Body of pancreas (tissue), 4 donors: ENCODE measurements at regions not wholly inside any gene's neighbourhood (a gene's known extent, or its start where the extent isn't known, plus 50 kb on each side); places are given as distances from the start of the nearest gene placed in this dataset.

Experiments used
- ATAC-seq: fragments of 150-250 bp; one replicate; pipeline ENCODE4 v1.9.1; 2016
- DNase-seq, 4 donors: peaks; one replicate each; pipeline ENCODE4 v3.0.0-alpha.2; 2019
- H3K27ac ChIP-seq, 4 donors: fragments of 200-600 bp; sonication (generic); 1 replicate in 3 of 4; 2 replicates in 1 of 4; pipeline versions ENCODE4 v1.5.1 to v1.6.1; 2016 to 2019; ENCODE audit warnings: mild to moderate bottlenecking in 1 of 4, mixed read lengths in 1 of 4, moderate library complexity in 1 of 4
- H3K27me3 ChIP-seq, 2 donors: fragments of 200-600 bp; sonication (generic); one replicate each; pipeline ENCODE4 v1.6.0; 2016; ENCODE audit warnings: mild to moderate bottlenecking in 1 of 2
- H3K36me3 ChIP-seq, 2 donors: fragments of 200-600 bp; sonication (generic); replicated peaks in 1 of 2; 2 replicates each; pipeline ENCODE4 v1.5.1; 2016; ENCODE audit warnings: low read depth in 2 of 2; ENCODE audit not compliant: insufficient read depth in 1 of 2
- H3K4me1 ChIP-seq: fragments of 200-600 bp; sonication (generic); one replicate; pipeline ENCODE4 v1.6.0; 2016
- H3K4me3 ChIP-seq, 2 donors: fragments of 200-600 bp; sonication (generic); 1 replicate in 1 of 2; 2 replicates in 1 of 2; pipeline ENCODE4 v1.5.1; 2016 to 2019
- H3K9me3 ChIP-seq, 3 donors: fragments of 200-600 bp; sonication (generic); 1 replicate in 2 of 3; 2 replicates in 1 of 3; pipeline ENCODE4 v1.5.1; 2016
- POLR2A ChIP-seq, 3 donors: fragments of 450-650 bp; IDR thresholded peaks; one replicate each; pipeline ENCODE4 v1.6.1; 2016; ENCODE audit warnings: antibody characterized with exemption in 3 of 3, mild to moderate bottlenecking in 2 of 3
- WGBS, 2 donors: methylation state at CpG; one replicate each; pipeline ENCODE4 v1.1.5; 2017; 5-methylcytosine and 5-hydroxymethylcytosine counted together
- intact Hi-C: fragments of 100-400 bp; cut with DNase I; formaldehyde crosslinking; loops from one replicate; pipeline ENCODE4 v1.15.1; 2023
- TF ChIP-seq, protein P1 (sequence below), 7 experiments: fragments of 450-650 bp in 4 of 7; fragments of 200-600 bp in 3 of 7; sonication (generic) in 3 of 7; IDR thresholded peaks; one replicate each; pipeline ENCODE4 v1.5.1; 2016 to 2019; ENCODE audit warnings: antibody characterized with exemption in 7 of 7

DNA sequence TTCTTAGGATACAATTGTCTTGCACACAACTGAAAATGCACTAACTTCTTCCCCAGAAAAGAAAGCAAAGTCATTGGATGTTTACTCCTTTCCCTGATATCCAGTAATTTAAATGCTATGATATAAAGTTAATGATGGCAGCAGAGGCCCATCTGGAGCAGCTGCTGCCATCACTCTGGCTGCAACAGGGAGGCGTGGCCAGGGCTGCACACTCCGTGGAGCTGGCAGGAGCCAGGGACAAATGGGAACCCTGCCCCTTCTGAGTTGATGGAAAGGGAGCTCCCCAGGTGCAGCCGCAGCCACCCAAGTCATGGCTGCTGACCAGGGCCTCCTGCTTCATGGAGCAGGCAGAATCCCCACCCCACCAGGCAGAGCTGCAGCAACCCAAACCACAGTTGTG is 72.6 kb upstream of the ALDH1A3 start:
- DNase-seq: no peak

DNA sequence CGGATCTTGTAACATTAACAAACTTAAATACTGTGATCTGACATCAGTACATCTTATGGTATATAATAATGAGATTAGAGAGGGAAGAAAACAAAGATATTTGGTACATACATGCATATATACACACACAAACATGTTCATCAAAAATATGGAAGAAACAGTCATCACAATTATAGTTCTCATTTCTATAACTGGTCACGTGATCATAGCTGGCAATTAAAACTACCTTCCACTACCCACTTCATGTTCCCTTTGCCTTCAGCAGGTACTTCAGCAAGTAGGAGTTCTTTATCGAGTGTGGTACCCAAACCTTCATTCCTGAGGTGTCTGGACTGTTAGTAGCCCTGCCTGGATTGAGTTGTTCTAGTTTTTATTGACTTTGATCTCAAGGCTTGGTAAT is 70.9 kb upstream of the ALDH1A3 start:
- intact Hi-C loops: no loop called here
- TF ChIP-seq, protein P1, sequence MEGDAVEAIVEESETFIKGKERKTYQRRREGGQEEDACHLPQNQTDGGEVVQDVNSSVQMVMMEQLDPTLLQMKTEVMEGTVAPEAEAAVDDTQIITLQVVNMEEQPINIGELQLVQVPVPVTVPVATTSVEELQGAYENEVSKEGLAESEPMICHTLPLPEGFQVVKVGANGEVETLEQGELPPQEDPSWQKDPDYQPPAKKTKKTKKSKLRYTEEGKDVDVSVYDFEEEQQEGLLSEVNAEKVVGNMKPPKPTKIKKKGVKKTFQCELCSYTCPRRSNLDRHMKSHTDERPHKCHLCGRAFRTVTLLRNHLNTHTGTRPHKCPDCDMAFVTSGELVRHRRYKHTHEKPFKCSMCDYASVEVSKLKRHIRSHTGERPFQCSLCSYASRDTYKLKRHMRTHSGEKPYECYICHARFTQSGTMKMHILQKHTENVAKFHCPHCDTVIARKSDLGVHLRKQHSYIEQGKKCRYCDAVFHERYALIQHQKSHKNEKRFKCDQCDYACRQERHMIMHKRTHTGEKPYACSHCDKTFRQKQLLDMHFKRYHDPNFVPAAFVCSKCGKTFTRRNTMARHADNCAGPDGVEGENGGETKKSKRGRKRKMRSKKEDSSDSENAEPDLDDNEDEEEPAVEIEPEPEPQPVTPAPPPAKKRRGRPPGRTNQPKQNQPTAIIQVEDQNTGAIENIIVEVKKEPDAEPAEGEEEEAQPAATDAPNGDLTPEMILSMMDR (IDR thresholded peaks at IDR 0.05): no peak
- TF ChIP-seq POLR2A (IDR thresholded peaks at IDR 0.05): no peak
- WGBS, 2 donors: 56 to 58% methylated on average over 3 of the region's 3 CpGs
- ATAC-seq (no peak), DNase-seq (no peak)
- Histone ChIP-seq H3K4me3 (no peak overlapping the region), H3K4me1 (no peaks in the 10 kb centered on the region), H3K9me3 (no peaks in the 10 kb centered on the region), H3K27me3 (no peaks in the 10 kb centered on the region), H3K36me3 (no peaks in the 10 kb centered on the region), H3K27ac (no peak overlapping the region)

More for the DNA sequence above, 72.6 kb upstream of the ALDH1A3 start:
- Histone ChIP-seq H3K36me3 (no peaks in the 10 kb centered on the region), H3K9me3 (no peaks in the 10 kb centered on the region), H3K4me1 (no peaks in the 10 kb centered on the region), H3K27me3 (no peaks in the 10 kb centered on the region), H3K4me3 (no peak overlapping the region), H3K27ac (no peak overlapping the region)
- WGBS, 2 donors: 72 to 88% methylated on average over 3 of the region's 3 CpGs
- intact Hi-C loops: no loop called here
- TF ChIP-seq, protein P1 (IDR thresholded peaks at IDR 0.05): no peak
- no peak for TF ChIP-seq POLR2A (IDR thresholded peaks at IDR 0.05)
- no peak for ATAC-seq

DNA sequence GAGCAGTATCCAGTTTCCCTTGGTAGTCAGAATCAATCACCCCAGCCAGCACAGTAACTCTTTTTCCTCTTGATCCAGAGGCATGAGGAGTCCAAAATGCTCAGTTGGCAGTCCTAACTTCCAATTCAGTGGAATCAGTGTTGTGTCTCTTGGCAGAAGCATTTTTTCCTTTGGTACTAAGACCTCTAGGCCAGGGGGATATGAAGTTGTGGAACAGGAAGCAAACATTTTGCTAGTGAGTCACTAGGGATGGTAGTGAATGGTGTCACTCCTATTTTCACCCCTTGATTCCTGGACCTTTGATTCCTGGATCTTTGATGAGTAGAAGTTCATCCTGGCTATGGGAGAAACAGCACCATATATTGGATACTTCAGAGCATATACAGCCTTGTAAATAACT is 70.5 kb upstream of the ALDH1A3 start:
- no peak for DNase-seq
- TF ChIP-seq POLR2A (IDR thresholded peaks at IDR 0.05): no peak
- TF ChIP-seq, protein P1 (IDR thresholded peaks at IDR 0.05): no peak
- no peaks in the 10 kb centered on the region for H3K36me3 ChIP-seq
- no peaks in the 10 kb centered on the region for H3K4me1 ChIP-seq
- H3K4me3 ChIP-seq: no peak overlapping the region
- no peak overlapping the region for H3K27ac ChIP-seq
- ATAC-seq: no peak
- no peaks in the 10 kb centered on the region for H3K27me3 ChIP-seq
- intact Hi-C loops: no loop called here
- no peaks in the 10 kb centered on the region for H3K9me3 ChIP-seq

DNA sequence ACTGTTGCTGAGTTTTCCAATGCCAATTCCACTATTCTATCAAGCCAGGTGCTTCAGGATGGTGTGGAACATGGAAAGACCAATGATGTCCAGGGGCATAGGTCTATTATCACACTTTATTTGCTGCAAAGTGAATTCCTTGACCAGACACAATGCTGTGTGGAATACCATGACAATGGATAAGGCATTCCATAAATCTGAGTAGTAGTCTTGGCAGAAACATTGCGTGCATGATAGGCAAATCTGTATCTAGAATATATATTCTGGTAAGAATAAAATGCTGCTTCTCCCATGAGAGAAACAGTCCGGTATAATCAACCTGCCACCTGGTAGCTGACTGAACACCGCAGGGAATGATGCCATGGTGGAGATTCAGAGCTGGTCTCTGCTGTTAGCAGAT is 70.0 kb upstream of the ALDH1A3 start:
- WGBS, 2 donors: 89 to 96% methylated on average over 3 of the region's 3 CpGs
- no peak overlapping the region for H3K4me3 ChIP-seq
- no peak overlapping the region for H3K27ac ChIP-seq
- no peaks in the 10 kb centered on the region for H3K27me3 ChIP-seq
- no peaks in the 10 kb centered on the region for H3K9me3 ChIP-seq
- H3K36me3 ChIP-seq: no peaks in the 10 kb centered on the region
- TF ChIP-seq POLR2A (IDR thresholded peaks at IDR 0.05): no peak
- TF ChIP-seq, protein P1 (IDR thresholded peaks at IDR 0.05): no peak
- no peaks in the 10 kb centered on the region for H3K4me1 ChIP-seq
- intact Hi-C loops: no loop called here
- ATAC-seq (no peak), DNase-seq (no peak)

DNA sequence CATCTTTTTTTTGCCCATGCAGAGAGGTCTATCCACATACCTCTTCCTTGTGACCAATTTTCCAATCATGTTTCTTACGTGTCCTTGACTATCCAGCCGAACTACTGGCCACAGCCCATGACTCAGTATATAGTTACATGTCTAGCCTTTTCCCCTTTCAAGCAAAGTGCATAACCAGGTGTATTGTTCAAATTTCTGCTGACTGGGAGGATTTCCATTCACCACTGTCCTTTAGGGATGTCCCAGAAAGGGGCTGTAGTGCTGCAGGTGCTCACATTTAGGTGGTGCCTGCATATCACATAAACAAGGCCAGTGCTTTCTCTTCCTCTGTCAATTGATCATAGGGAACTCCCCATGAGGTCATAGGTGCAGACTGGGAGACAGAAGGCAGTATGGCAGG is 69.4 kb upstream of the ALDH1A3 start:
- TF ChIP-seq, protein P1 (IDR thresholded peaks at IDR 0.05): no peak
- TF ChIP-seq POLR2A (IDR thresholded peaks at IDR 0.05): no peak
- H3K36me3 ChIP-seq: no peaks in the 10 kb centered on the region
- WGBS, 2 donors: 78 to 87% methylated on average over 2 of the region's 2 CpGs
- DNase-seq (no peak), ATAC-seq (no peak)
- H3K4me3 ChIP-seq: no peak overlapping the region
- no peak overlapping the region for H3K27ac ChIP-seq
- intact Hi-C loops: no loop called here
- no peaks in the 10 kb centered on the region for H3K9me3 ChIP-seq
- no peaks in the 10 kb centered on the region for H3K4me1 ChIP-seq
- H3K27me3 ChIP-seq: no peaks in the 10 kb centered on the region
